Neural crest cell (in vitro differentiated cells): ENCODE measurements at regions not wholly inside any gene's neighbourhood (a gene's known extent, or its start where the extent isn't known, plus 50 kb on each side); places are given as distances from the start of the nearest gene placed in this dataset.

Experiments
- DNase-seq: peaks from one replicate; pipeline ENCODE4 v3.0.0; 2021; ENCODE audit warnings: low read depth, mixed read lengths, low spot score
- H3K27ac Mint-ChIP-seq: one replicate; pipeline ENCODE4 v1.8.0; 2021; ENCODE audit warnings: mild to moderate bottlenecking, mixed read lengths; ENCODE audit not compliant: unreplicated experiment
- H3K27me3 Mint-ChIP-seq: 2 replicates; pipeline ENCODE4 v1.8.0; 2021; ENCODE audit warnings: low read depth, mild to moderate bottlenecking, mixed read lengths
- H3K36me3 Mint-ChIP-seq: 2 replicates; pipeline ENCODE4 v1.8.0; 2021; ENCODE audit warnings: low read depth, mild to moderate bottlenecking, mixed read lengths
- H3K4me1 Mint-ChIP-seq: 2 replicates; pipeline ENCODE4 v1.8.0; 2021; ENCODE audit warnings: mixed read lengths
- H3K4me3 Mint-ChIP-seq: one replicate; pipeline ENCODE4 v1.8.0; 2021; ENCODE audit warnings: mild to moderate bottlenecking, mixed read lengths
- H3K9me3 Mint-ChIP-seq: 2 replicates; pipeline ENCODE4 v1.8.0; 2021; ENCODE audit warnings: mixed read lengths
- TF ChIP-seq, protein P1 (sequence below): fragments of 200-600 bp; sonication (generic); conservative IDR thresholded peaks from 2 replicates; pipeline ENCODE4 v1.5.0; 2021; ENCODE audit warnings: antibody characterized with exemption, mild to moderate bottlenecking

DNA sequence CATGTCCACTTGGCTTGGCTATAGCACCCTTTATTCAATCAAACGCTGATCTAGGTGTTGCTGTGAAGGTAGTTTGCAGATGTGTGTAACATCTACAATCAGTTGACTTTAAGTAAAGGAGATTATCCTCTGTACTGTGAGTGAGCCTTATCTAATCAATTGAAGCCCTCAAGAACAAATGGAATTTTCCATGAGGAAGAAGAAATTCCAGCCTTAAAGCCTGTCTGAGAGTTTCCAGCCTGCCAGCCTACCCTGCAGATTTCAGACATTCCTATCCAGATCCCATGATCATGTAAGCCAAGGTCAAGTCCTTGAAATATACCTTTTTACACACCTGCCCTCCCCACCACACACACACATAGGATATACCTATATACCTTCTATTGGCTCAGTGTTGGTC is 696.7 kb downstream of the MRPL39 start:
- peaks cover 9% of the 10 kb centered on the region for H3K9me3 Mint-ChIP-seq
- no peaks in the 10 kb centered on the region for H3K36me3 Mint-ChIP-seq
- DNase-seq: no peak
- no peak overlapping the region for H3K27ac Mint-ChIP-seq
- TF ChIP-seq, protein P1, sequence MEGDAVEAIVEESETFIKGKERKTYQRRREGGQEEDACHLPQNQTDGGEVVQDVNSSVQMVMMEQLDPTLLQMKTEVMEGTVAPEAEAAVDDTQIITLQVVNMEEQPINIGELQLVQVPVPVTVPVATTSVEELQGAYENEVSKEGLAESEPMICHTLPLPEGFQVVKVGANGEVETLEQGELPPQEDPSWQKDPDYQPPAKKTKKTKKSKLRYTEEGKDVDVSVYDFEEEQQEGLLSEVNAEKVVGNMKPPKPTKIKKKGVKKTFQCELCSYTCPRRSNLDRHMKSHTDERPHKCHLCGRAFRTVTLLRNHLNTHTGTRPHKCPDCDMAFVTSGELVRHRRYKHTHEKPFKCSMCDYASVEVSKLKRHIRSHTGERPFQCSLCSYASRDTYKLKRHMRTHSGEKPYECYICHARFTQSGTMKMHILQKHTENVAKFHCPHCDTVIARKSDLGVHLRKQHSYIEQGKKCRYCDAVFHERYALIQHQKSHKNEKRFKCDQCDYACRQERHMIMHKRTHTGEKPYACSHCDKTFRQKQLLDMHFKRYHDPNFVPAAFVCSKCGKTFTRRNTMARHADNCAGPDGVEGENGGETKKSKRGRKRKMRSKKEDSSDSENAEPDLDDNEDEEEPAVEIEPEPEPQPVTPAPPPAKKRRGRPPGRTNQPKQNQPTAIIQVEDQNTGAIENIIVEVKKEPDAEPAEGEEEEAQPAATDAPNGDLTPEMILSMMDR: no peak
- no peaks in the 10 kb centered on the region for H3K4me1 Mint-ChIP-seq
- H3K4me3 Mint-ChIP-seq: no peak overlapping the region
- no peaks in the 10 kb centered on the region for H3K27me3 Mint-ChIP-seq

DNA sequence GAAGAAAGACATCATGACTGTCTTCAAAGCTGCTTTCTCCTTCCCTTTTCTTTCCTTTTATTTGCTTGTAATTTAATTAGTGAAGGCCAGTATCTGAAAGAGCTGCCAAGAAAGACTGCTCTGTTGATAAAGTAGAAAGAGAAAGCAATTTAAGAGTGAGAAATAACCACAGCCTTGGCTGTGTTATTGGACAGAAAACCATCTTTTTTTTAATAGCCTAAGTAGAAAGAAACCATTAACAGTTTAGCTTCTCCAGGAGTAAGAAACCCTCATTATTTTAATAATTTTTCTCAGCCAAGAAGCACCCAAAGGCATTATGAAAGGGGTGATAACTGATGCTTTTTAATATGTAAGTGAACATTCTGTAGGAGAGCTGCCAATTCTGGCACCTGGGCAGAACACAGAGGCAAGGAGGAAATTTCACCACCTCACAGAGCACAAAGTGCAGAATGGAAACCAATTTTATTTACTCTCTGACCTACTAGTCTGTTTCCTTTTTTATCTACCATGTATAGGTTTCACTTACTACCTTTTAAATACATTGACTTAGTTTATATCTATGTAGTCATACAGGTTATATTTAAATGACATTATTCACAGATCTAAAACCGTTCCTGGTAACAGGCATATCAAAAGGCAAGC is 703.2 kb downstream of the MRPL39 start:
- DNase-seq: no peak
- TF ChIP-seq, protein P1: no peak
- Mint-ChIP-seq H3K4me1 (no peaks in the 10 kb centered on the region), H3K36me3 (no peaks in the 10 kb centered on the region), H3K9me3 (no peaks in the 10 kb centered on the region), H3K4me3 (no peak overlapping the region), H3K27ac (no peak overlapping the region), H3K27me3 (no peaks in the 10 kb centered on the region)

DNA sequence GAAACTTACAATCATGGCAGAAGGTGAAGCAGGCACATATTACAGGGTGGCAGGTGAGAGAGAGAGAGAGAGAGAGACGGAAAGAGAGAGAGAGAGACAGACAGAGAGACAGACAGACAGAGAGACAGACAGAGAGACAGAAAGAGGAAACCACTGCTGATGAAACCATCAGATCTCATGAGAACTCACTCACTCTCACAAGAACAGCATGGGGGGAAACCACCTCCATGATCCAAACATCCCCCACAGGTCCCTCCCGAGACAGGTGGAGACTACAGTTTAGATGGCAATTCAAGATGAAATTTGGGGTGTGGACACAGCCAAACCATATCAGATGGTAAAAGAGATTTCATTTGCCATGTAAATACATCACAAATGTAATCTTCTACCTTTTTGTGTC is 708.1 kb downstream of the MRPL39 start:
- H3K4me3 Mint-ChIP-seq: no peak overlapping the region
- H3K36me3 Mint-ChIP-seq: no peaks in the 10 kb centered on the region
- H3K27ac Mint-ChIP-seq: no peak overlapping the region
- H3K9me3 Mint-ChIP-seq: no peaks in the 10 kb centered on the region
- no peak for DNase-seq
- TF ChIP-seq, protein P1: no peak
- H3K4me1 Mint-ChIP-seq: no peaks in the 10 kb centered on the region
- H3K27me3 Mint-ChIP-seq: no peaks in the 10 kb centered on the region

DNA sequence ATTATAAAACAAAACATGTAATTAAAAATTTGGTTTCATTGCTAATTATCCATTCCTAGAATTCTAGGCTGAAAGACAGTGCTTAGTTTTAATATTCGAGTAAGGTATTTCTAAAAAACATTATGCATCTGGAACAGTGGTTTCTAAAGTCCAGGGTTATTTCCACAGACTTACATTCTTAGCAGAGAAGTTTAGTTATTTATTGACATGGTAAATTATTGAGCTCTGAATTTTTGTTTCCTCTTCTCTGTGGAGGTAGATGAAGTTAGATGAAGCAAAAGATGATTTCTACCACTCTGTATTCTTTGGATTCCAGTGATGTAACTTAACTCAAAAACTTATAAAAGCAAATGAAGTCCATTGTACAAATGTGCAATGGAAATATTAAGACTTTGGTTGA is 709.4 kb downstream of the MRPL39 start:
- Mint-ChIP-seq H3K9me3 (no peaks in the 10 kb centered on the region), H3K4me1 (no peaks in the 10 kb centered on the region), H3K36me3 (no peaks in the 10 kb centered on the region), H3K27ac (no peak overlapping the region), H3K4me3 (no peak overlapping the region), H3K27me3 (no peaks in the 10 kb centered on the region)
- no peak for DNase-seq
- TF ChIP-seq, protein P1: no peak

DNA sequence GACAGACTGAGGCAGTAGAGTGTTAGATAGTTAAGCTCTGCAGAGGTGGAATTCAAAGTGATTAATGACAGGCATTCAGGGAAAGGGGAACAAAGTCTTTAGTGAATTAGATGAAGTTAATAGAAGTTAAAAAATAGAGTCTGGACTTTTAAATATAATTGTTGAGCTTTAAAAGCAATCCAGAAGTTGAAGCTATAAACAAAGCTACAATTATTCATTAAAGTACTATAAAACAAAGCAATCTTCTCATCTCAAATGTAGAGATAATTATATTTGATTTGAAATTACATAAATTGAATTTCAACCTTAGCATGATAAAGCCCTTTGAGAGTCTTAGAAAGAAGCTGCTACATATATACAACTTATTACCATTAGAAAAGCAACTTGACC is 710.6 kb downstream of the MRPL39 start:
- Mint-ChIP-seq H3K4me3 (no peak overlapping the region), H3K36me3 (no peaks in the 10 kb centered on the region), H3K4me1 (no peaks in the 10 kb centered on the region), H3K27ac (no peak overlapping the region), H3K27me3 (no peaks in the 10 kb centered on the region), H3K9me3 (peaks cover 2% of the 10 kb centered on the region)
- no peak for DNase-seq
- TF ChIP-seq, protein P1: no peak
